Left ventricle myocardium inferior (tissue), 1 donor: ENCODE measurements at regions not wholly inside any gene's neighbourhood (a gene's known extent, or its start where the extent isn't known, plus 50 kb on each side); places are given as distances from the start of the nearest gene placed in this dataset.

Source experiments
- DNase-seq: peaks from one replicate; pipeline ENCODE4 v3.0.0-alpha.2; 2020
- H3K27ac ChIP-seq: fragments of 200-600 bp; replicated peaks from 2 replicates; pipeline ENCODE4 v1.8.0; 2021
- H3K27me3 ChIP-seq: fragments of 200-600 bp; 2 replicates; pipeline ENCODE4 v1.8.0; 2021; ENCODE audit warnings: low read depth
- H3K36me3 ChIP-seq: fragments of 200-600 bp; 2 replicates; pipeline ENCODE4 v1.8.0; 2021
- H3K4me1 ChIP-seq: fragments of 200-600 bp; 2 replicates; pipeline ENCODE4 v1.8.0; 2021
- H3K4me3 ChIP-seq: fragments of 200-600 bp; 2 replicates; pipeline ENCODE4 v1.8.0; 2021; ENCODE audit warnings: mild to moderate bottlenecking, moderate library complexity
- H3K9me3 ChIP-seq: fragments of 200-600 bp; replicated peaks from 2 replicates; pipeline ENCODE4 v1.8.0; 2021
- CTCF ChIP-seq: fragments of 200-600 bp; IDR thresholded peaks from 2 replicates; pipeline ENCODE4 v1.8.0; 2021; ENCODE audit warnings: antibody characterized with exemption, mild to moderate bottlenecking, borderline replicate concordance
- intact Hi-C: fragments of 100-400 bp; cut with micrococcal nuclease; formaldehyde crosslinking; loops from one replicate; pipeline ENCODE4 v1.11.0; 2022
- donor health status: DM: no; HTN: yes; CAD: no; lungs with severe emphysema.

GRCh38 chr14:104366931-104367865 lies 212.4 kb upstream of the C14orf180 start:
- no peak overlapping the region for H3K4me3 ChIP-seq
- peaks cover 6% of the 10 kb centered on the region for H3K9me3 ChIP-seq
- no peak overlapping the region for H3K27ac ChIP-seq
- H3K4me1 ChIP-seq: no peaks in the 10 kb centered on the region
- H3K36me3 ChIP-seq: no peaks in the 10 kb centered on the region
- intact Hi-C loops: no loop called here
- no peak for TF ChIP-seq CTCF
- H3K27me3 ChIP-seq: peaks cover 55% of the 10 kb centered on the region
- no peak for DNase-seq

GRCh38 chr14:104367866-104368750 lies 211.5 kb upstream of the C14orf180 start:
- Histone ChIP-seq H3K36me3 (no peaks in the 10 kb centered on the region), H3K9me3 (peaks cover 6% of the 10 kb centered on the region), H3K27ac (no peak overlapping the region), H3K4me1 (no peaks in the 10 kb centered on the region), H3K4me3 (no peak overlapping the region), H3K27me3 (peaks cover 52% of the 10 kb centered on the region)
- no peak for DNase-seq
- intact Hi-C loops: no loop called here
- TF ChIP-seq CTCF: no peak

- intact Hi-C loops: no loop called here
- TF ChIP-seq CTCF: no peak
- no peaks in the 10 kb centered on the region for H3K36me3 ChIP-seq
- H3K9me3 ChIP-seq: peaks cover 6% of the 10 kb centered on the region
- DNase-seq: no peak
- H3K4me1 ChIP-seq: no peaks in the 10 kb centered on the region
- no peak overlapping the region for H3K4me3 ChIP-seq
- peaks cover 51% of the 10 kb centered on the region for H3K27me3 ChIP-seq
- no peak overlapping the region for H3K27ac ChIP-seq
Measured at GRCh38 chr14:104368751-104369100, 210.8 kb upstream of the C14orf180 start.

GRCh38 chr14:104369208-104369607 lies 210.4 kb upstream of the C14orf180 start:
- Histone ChIP-seq H3K4me1 (no peaks in the 10 kb centered on the region), H3K9me3 (peaks cover 6% of the 10 kb centered on the region), H3K4me3 (no peak overlapping the region), H3K27me3 (peaks cover 52% of the 10 kb centered on the region), H3K27ac (no peak overlapping the region), H3K36me3 (no peaks in the 10 kb centered on the region)
- DNase-seq: no peak
- no peak for TF ChIP-seq CTCF
- intact Hi-C loops: no loop called here

- no peak for DNase-seq
- intact Hi-C loops: no loop called here
- H3K27me3 ChIP-seq: peaks cover 59% of the 10 kb centered on the region
Measured at GRCh38 chr14:104370256-104370870, 209.2 kb upstream of the C14orf180 start.

More at GRCh38 chr14:104370256-104370870, 209.2 kb upstream of the C14orf180 start:
- H3K27ac ChIP-seq: no peak overlapping the region
- H3K4me1 ChIP-seq: no peaks in the 10 kb centered on the region
- no peak overlapping the region for H3K4me3 ChIP-seq
- TF ChIP-seq CTCF: peak; percentile 70
- no peaks in the 10 kb centered on the region for H3K36me3 ChIP-seq
- H3K9me3 ChIP-seq: no peaks in the 10 kb centered on the region
